ENCODE measurements at regions not wholly inside any gene's neighbourhood (a gene's known extent, or its start where the extent isn't known, plus 50 kb on each side); places are given as distances from the start of the nearest gene placed in this dataset.

DNA sequence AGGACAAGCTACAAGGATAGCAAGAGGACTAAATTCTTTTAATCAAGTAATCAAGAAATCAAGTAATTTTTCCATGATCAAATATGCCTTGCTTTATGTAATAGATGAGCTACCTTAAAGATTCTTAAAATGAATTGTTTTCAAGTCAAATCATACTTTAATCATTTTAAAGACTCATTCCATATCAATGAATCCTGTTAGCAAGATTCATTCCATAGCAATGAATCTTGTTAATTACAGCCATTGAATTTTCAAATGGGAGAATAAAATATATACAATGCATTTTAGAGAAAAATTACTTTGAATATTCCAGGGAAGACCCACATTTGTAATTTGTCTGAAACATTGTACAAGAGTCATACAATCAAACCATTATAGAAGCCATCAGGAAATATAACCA is 145.7 kb downstream of the RFX6 start:
- no peak for DNase-seq (ENCODE audit: low spot score in 2 of 2)
- no peak overlapping the region for H3K4me3 ChIP-seq (ENCODE audit: low read depth, poor library complexity, severe bottlenecking)
- intact Hi-C loops (cut with DNase I; ENCODE audit: low total_unique reads): no loop called here
- TF ChIP-seq CTCF (IDR thresholded peaks at IDR 0.05) (no peak), POLR2A (IDR thresholded peaks at IDR 0.05) (no peak)

GRCh38 chr6:117025310-117025709 is 148.3 kb downstream of the RFX6 start:
- no peak for DNase-seq (ENCODE audit: low spot score in 2 of 2)
- intact Hi-C loops (cut with DNase I; ENCODE audit: low total_unique reads): no loop called here
- no peak overlapping the region for H3K4me3 ChIP-seq (ENCODE audit: low read depth, poor library complexity, severe bottlenecking)
- TF ChIP-seq CTCF (IDR thresholded peaks at IDR 0.05): no peak
- no peak for TF ChIP-seq POLR2A (IDR thresholded peaks at IDR 0.05)
- WGBS, 2 donors: 56 to 69% methylated on average over 5 of the region's 5 CpGs

GRCh38 chr6:117028256-117028655 is 151.2 kb downstream of the RFX6 start:
- no peak for DNase-seq (ENCODE audit: low spot score in 2 of 2)
- TF ChIP-seq POLR2A (IDR thresholded peaks at IDR 0.05): no peak
- no peak for TF ChIP-seq CTCF (IDR thresholded peaks at IDR 0.05)
- intact Hi-C loops (cut with DNase I; ENCODE audit: low total_unique reads): no loop called here
- 56 to 62% methylated on average over 1 of the region's 1 CpG for WGBS, 2 donors
- no peak overlapping the region for H3K4me3 ChIP-seq (ENCODE audit: low read depth, poor library complexity, severe bottlenecking)

DNA sequence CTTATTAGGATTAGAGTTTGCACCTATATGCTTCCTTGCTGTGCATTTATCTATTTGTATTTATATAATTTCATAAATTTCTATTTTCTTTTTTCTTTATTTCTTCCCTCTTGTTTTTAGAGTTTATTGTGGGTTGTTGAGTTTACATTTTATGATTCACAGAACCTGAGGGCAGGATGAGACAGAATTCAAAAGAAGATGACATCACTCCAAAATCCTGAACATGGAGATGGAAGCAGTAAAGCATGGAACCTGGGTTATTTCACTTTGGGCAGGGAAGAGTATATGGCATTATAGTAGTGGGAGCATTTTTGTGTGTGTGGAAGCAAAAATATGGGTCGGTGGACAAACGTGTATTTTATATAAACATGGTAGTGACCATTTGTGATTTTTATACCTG is 157.5 kb downstream of the RFX6 start:
- no peak overlapping the region for H3K4me3 ChIP-seq (ENCODE audit: low read depth, poor library complexity, severe bottlenecking)
- intact Hi-C loops (cut with DNase I; ENCODE audit: low total_unique reads): no loop called here
- TF ChIP-seq CTCF (IDR thresholded peaks at IDR 0.05): no peak
- no peak for TF ChIP-seq POLR2A (IDR thresholded peaks at IDR 0.05)
- WGBS, 2 donors: 79 to 84% methylated on average over 2 of the region's 2 CpGs
- no peak for DNase-seq (ENCODE audit: low spot score in 2 of 2)

DNA sequence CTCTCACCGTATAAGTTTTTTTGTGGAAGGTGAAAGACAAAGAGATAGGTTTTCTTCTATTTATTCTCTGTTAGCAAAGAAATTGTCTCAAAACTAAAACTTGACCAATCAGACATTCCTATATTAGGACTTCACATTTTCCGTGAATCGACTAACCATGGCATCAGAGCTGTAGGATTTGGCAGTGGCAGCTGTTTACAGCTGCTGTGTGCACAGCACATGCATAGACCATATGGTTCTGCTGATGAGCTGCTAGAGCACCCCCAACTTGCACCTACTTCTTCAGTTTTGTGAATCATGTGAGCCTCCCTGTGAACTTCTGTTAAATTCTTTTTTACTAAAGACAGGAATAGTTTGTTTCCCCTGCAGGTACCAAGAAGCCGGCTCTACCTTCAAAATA is 157.9 kb downstream of the RFX6 start:
- DNase-seq (ENCODE audit: low spot score in 2 of 2): no peak
- intact Hi-C loops (cut with DNase I; ENCODE audit: low total_unique reads): no loop called here
- H3K4me3 ChIP-seq (ENCODE audit: low read depth, poor library complexity, severe bottlenecking): no peak overlapping the region
- TF ChIP-seq CTCF (IDR thresholded peaks at IDR 0.05) (no peak), POLR2A (IDR thresholded peaks at IDR 0.05) (no peak)
- WGBS, 2 donors: 82 to 83% methylated on average over 4 of the region's 4 CpGs

- WGBS, 2 donors: 61 to 71% methylated on average over 3 of the region's 3 CpGs
- intact Hi-C loops (cut with DNase I; ENCODE audit: low total_unique reads): no loop called here
- no peak for TF ChIP-seq POLR2A (IDR thresholded peaks at IDR 0.05)
- no peak for TF ChIP-seq CTCF (IDR thresholded peaks at IDR 0.05)
- no peak overlapping the region for H3K4me3 ChIP-seq (ENCODE audit: low read depth, poor library complexity, severe bottlenecking)
- DNase-seq (ENCODE audit: low spot score in 2 of 2): no peak
Measured at GRCh38 chr6:117050301-117050700, 173.3 kb downstream of the RFX6 start.

All from lower leg skin (tissue), 4 donors.